ENCODE measurements at regions not wholly inside any gene's neighbourhood (a gene's known extent, or its start where the extent isn't known, plus 50 kb on each side); places are given as distances from the start of the nearest gene placed in this dataset.

DNA sequence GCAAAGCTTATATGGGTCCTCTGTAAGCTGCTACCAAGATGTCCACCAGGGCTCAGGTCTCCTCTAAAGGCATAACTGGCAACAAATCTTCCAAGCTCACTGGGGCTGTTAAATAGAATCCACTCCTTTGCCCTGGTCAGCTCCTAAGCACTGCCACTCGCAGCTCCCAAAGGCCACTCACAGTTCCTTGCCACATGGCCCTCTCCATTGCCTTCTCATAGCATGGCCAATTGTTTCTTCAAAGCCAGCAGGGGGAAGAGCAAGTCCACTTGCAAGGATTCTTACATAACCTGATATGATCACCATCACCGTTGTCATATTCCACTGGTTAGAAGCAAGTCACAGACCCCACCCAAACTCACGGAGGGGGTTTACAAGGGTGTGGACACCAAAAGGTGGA is 199.5 kb downstream of the SUCLA2 start:
- TF ChIP-seq, protein P1, sequence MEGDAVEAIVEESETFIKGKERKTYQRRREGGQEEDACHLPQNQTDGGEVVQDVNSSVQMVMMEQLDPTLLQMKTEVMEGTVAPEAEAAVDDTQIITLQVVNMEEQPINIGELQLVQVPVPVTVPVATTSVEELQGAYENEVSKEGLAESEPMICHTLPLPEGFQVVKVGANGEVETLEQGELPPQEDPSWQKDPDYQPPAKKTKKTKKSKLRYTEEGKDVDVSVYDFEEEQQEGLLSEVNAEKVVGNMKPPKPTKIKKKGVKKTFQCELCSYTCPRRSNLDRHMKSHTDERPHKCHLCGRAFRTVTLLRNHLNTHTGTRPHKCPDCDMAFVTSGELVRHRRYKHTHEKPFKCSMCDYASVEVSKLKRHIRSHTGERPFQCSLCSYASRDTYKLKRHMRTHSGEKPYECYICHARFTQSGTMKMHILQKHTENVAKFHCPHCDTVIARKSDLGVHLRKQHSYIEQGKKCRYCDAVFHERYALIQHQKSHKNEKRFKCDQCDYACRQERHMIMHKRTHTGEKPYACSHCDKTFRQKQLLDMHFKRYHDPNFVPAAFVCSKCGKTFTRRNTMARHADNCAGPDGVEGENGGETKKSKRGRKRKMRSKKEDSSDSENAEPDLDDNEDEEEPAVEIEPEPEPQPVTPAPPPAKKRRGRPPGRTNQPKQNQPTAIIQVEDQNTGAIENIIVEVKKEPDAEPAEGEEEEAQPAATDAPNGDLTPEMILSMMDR (IDR thresholded peaks at IDR 0.05): no peak
- TF ChIP-seq POLR2A (IDR thresholded peaks at IDR 0.05): no peak
